DND-41 (cell line): ENCODE measurements at regions not wholly inside any gene's neighbourhood (a gene's known extent, or its start where the extent isn't known, plus 50 kb on each side); places are given as distances from the start of the nearest gene placed in this dataset.

Source experiments
- CTCF ChIP-seq: IDR thresholded peaks from 2 replicates; pipeline ENCODE4 v1.5.1; 2012; ENCODE audit warnings: borderline replicate concordance, low read length, moderate library complexity, mild to moderate bottlenecking; ENCODE audit not compliant: poor library complexity, severe bottlenecking; ENCODE audit errors: extremely low read depth
- EZH2 ChIP-seq: IDR thresholded peaks from 3 replicates; pipeline ENCODE4 v1.6.1; 2012; ENCODE audit warnings: borderline replicate concordance, low read depth, mild to moderate bottlenecking, moderate library complexity, low read length, inconsistent platforms; ENCODE audit not compliant: severe bottlenecking

GRCh38 chr18:75530118-75530517 lies 102.6 kb upstream of the SMIM21 start:
- no peak for TF ChIP-seq CTCF
- no peak for TF ChIP-seq EZH2
